ENCODE measurements at regions not wholly inside any gene's neighbourhood (a gene's known extent, or its start where the extent isn't known, plus 50 kb on each side); places are given as distances from the start of the nearest gene placed in this dataset.
"Not testable (repeated sequence)": the region's sequence is repeated elsewhere in the genome, so short reads cannot be mapped to it uniquely, and the experiment has no call there.

DNA sequence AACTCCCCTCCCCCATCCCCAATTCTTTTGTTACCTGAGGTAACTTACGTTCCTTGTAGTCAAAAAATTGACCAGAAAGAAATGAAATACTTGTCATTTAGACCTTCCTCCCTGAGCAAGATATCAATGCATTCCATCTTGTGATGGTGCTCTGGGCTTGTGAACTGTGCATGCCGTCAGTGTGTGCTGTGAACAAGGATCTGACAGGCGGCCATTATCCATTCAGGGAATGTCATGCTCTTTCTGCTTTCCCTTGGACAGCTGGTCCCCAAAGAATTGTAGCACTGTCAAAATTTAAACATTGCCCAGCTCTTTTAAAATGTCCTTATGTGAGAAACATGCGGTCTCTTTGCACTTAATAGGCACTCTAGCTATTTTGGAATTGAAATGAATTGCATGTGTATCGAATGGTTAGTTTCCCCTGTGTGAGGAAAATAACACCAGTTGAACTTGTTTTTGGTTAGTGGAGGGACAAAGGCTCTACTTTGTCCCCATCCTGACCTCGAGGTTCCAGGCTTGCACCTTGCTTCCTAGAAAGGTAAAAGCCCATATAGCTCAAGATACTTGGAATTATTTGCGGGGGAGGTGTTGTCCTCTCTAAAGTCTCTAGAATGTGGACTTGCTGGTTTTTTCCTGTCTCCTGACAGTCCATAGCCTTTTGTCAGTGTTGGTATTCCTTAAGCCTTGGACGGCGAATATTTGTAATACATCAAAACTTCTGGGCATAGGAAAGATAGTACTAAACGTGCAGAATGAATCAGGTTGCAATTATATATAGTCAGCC lies 350.9 kb downstream of the NUP35 start:
- H3K4me1 Mint-ChIP-seq (ENCODE audit: low read depth): peaks cover 6% of the 10 kb centered on the region
- no peak for DNase-seq (ENCODE audit: low spot score, unreplicated experiment)
- H3K27ac Mint-ChIP-seq: no peak overlapping the region
- H3K36me3 Mint-ChIP-seq (ENCODE audit: insufficient read depth): peaks cover 2% of the 10 kb centered on the region
- no peak for TF ChIP-seq CTCF (IDR thresholded peaks at IDR 0.05; ENCODE audit: unreplicated experiment)
- no peaks in the 10 kb centered on the region for H3K27me3 Mint-ChIP-seq
- no peak overlapping the region for H3K4me3 Mint-ChIP-seq (ENCODE audit: low read depth)
- H3K9me3 Mint-ChIP-seq (ENCODE audit: low read depth): peaks cover 4% of the 10 kb centered on the region

DNA sequence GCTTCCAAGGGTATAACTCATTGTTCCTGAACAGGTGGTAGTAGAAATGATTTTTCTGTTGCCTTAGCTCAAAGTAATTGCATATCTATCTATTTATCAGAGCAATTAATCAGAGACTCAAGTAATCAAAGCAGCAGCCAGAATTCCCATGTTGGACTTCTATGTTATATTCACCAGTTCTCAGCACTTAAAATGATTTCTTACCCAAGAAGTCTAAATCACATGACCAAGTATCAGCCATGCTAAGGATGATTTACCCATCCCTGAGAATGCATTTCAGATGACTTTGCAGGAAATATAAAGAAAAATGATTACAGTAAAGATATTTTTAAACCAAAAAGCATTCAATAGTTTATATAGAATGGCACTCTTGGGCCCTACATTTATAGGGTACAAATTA lies 352.2 kb downstream of the NUP35 start:
- no peak for DNase-seq (ENCODE audit: low spot score, unreplicated experiment)
- Mint-ChIP-seq H3K9me3 (ENCODE audit: low read depth) (peaks cover 9% of the 10 kb centered on the region), H3K4me1 (ENCODE audit: low read depth) (peaks cover 6% of the 10 kb centered on the region), H3K36me3 (ENCODE audit: insufficient read depth) (no peaks in the 10 kb centered on the region), H3K27ac (no peak overlapping the region), H3K27me3 (no peaks in the 10 kb centered on the region), H3K4me3 (ENCODE audit: low read depth) (no peak overlapping the region)
- no peak for TF ChIP-seq CTCF (IDR thresholded peaks at IDR 0.05; ENCODE audit: unreplicated experiment)

GRCh38 chr2:183477296-183477695 lies 353.1 kb downstream of the NUP35 start:
- Mint-ChIP-seq H3K4me3 (ENCODE audit: low read depth) (no peak overlapping the region), H3K9me3 (ENCODE audit: low read depth) (peaks cover 9% of the 10 kb centered on the region), H3K27me3 (no peaks in the 10 kb centered on the region), H3K36me3 (ENCODE audit: insufficient read depth) (no peaks in the 10 kb centered on the region), H3K27ac (no peak overlapping the region), H3K4me1 (ENCODE audit: low read depth) (peaks cover 6% of the 10 kb centered on the region)
- no peak for TF ChIP-seq CTCF (IDR thresholded peaks at IDR 0.05; ENCODE audit: unreplicated experiment)
- DNase-seq (ENCODE audit: low spot score, unreplicated experiment): no peak

DNA sequence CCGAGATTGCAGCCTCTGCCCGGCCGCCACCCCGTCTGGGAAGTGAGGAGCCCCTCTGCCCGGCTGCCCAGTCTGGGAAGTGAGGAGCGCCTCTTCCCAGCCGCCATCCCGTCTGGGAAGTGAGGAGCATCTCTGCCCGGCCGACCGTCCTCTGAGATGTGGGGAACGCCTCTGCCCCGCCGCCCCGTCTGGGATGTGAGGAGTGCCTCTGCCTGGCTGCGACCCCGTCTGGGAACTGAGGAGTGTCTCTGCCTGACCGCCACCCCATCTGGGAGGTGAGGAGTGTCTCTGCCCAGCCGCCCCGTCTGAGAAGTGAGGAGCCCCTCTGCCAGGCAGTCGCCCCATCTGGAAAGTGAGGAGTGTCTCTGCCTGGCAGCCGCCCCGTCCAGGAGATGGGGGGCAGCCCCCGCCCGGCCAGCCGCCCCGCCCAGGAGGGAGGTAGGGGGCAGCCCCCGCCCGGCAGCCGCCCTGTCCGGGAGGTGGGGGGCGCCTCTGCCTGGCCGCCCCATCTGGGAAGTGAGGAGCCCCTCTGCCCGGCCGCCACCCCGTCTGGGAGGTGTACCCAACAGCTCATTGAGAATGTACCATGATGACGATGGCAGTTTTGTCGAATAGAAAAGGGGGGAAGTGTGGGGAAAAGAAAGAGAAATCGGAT lies 354.8 kb downstream of the NUP35 start:
- H3K9me3 Mint-ChIP-seq (ENCODE audit: low read depth); H3K36me3 Mint-ChIP-seq (ENCODE audit: insufficient read depth); H3K4me3 Mint-ChIP-seq (ENCODE audit: low read depth); H3K27me3 Mint-ChIP-seq; DNase-seq (ENCODE audit: low spot score, unreplicated experiment); H3K4me1 Mint-ChIP-seq (ENCODE audit: low read depth); H3K27ac Mint-ChIP-seq: not testable (repeated sequence)

DNA sequence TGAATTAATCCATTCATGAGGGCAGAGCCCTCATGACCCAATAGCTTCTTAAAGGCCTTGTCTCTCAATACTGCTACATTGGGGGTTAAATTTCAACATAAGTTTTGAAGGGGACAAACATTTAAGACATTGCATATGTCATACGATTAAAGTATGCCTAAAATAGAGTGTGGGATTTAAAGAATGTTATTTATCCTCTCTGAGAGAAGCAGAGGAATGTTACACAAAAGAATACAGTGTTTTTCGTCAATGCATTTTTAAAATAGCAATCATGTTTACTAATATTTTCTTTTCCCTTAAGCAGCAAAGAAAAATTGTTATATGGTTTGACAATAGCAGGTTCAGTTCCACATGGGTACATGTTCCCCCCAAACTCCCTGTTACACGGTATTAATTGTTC lies 363.1 kb downstream of the NUP35 start:
- no peaks in the 10 kb centered on the region for H3K9me3 Mint-ChIP-seq (ENCODE audit: low read depth)
- no peaks in the 10 kb centered on the region for H3K4me1 Mint-ChIP-seq (ENCODE audit: low read depth)
- H3K27me3 Mint-ChIP-seq: no peaks in the 10 kb centered on the region
- TF ChIP-seq CTCF (IDR thresholded peaks at IDR 0.05; ENCODE audit: unreplicated experiment): no peak
- no peaks in the 10 kb centered on the region for H3K36me3 Mint-ChIP-seq (ENCODE audit: insufficient read depth)
- DNase-seq (ENCODE audit: low spot score, unreplicated experiment): no peak
- H3K4me3 Mint-ChIP-seq (ENCODE audit: low read depth): no peak overlapping the region
- no peak overlapping the region for H3K27ac Mint-ChIP-seq

GRCh38 chr2:183488421-183488820 lies 364.2 kb downstream of the NUP35 start:
- no peak overlapping the region for H3K27ac Mint-ChIP-seq

More at GRCh38 chr2:183488421-183488820, 364.2 kb downstream of the NUP35 start:
- H3K4me3 Mint-ChIP-seq (ENCODE audit: low read depth): no peak overlapping the region
- no peak for TF ChIP-seq CTCF (IDR thresholded peaks at IDR 0.05; ENCODE audit: unreplicated experiment)
- no peaks in the 10 kb centered on the region for H3K4me1 Mint-ChIP-seq (ENCODE audit: low read depth)
- no peaks in the 10 kb centered on the region for H3K36me3 Mint-ChIP-seq (ENCODE audit: insufficient read depth)
- no peaks in the 10 kb centered on the region for H3K9me3 Mint-ChIP-seq (ENCODE audit: low read depth)
- DNase-seq (ENCODE audit: low spot score, unreplicated experiment): no peak
- no peaks in the 10 kb centered on the region for H3K27me3 Mint-ChIP-seq

All from progenitor cell of endocrine pancreas (in vitro differentiated cells).